ENCODE measurements at regions not wholly inside any gene's neighbourhood (a gene's known extent, or its start where the extent isn't known, plus 50 kb on each side); places are given as distances from the start of the nearest gene placed in this dataset.

- H3K4me1 ChIP-seq (ENCODE audit: low read depth): peaks cover 7% of the 10 kb centered on the region
- H3K4me3 ChIP-seq: no peak overlapping the region
- DNase-seq (ENCODE audit: low read depth in 1 of 2, low spot score in 1 of 2): no peak
- no peak overlapping the region for H3K27ac ChIP-seq
- H3K36me3 ChIP-seq: no peaks in the 10 kb centered on the region
- no peaks in the 10 kb centered on the region for H3K9me3 ChIP-seq (ENCODE audit: low read depth)
- no peaks in the 10 kb centered on the region for H3K27me3 ChIP-seq
- TF ChIP-seq CTCF (IDR thresholded peaks at IDR 0.05; ENCODE audit: low read depth, low read length): peak; percentile 16
Measured at GRCh38 chr2:120833127-120833675, 97.5 kb downstream of the GLI2 start.

- TF ChIP-seq CTCF (IDR thresholded peaks at IDR 0.05; ENCODE audit: low read depth, low read length): no peak
- no peak overlapping the region for H3K27ac ChIP-seq
- no peak overlapping the region for H3K4me3 ChIP-seq
- DNase-seq (ENCODE audit: low read depth in 1 of 2, low spot score in 1 of 2): no peak
- H3K36me3 ChIP-seq: no peaks in the 10 kb centered on the region
- H3K4me1 ChIP-seq (ENCODE audit: low read depth): peaks cover 4% of the 10 kb centered on the region
- no peaks in the 10 kb centered on the region for H3K27me3 ChIP-seq
- no peaks in the 10 kb centered on the region for H3K9me3 ChIP-seq (ENCODE audit: low read depth)
Measured at GRCh38 chr2:120834206-120834605, 98.5 kb downstream of the GLI2 start.

GRCh38 chr2:120836281-120836680, 100.6 kb downstream of the GLI2 start:
- TF ChIP-seq CTCF (IDR thresholded peaks at IDR 0.05; ENCODE audit: low read depth, low read length): no peak
- Histone ChIP-seq H3K36me3 (no peaks in the 10 kb centered on the region), H3K27ac (no peak overlapping the region), H3K27me3 (no peaks in the 10 kb centered on the region), H3K4me1 (ENCODE audit: low read depth) (peaks cover 7% of the 10 kb centered on the region), H3K9me3 (ENCODE audit: low read depth) (no peaks in the 10 kb centered on the region), H3K4me3 (no peak overlapping the region)
- DNase-seq (ENCODE audit: low read depth in 1 of 2, low spot score in 1 of 2): no peak

- peak in 1 of 2 donors; percentile 39 for DNase-seq (ENCODE audit: low read depth in 1 of 2, low spot score in 1 of 2)
- Histone ChIP-seq H3K36me3 (no peaks in the 10 kb centered on the region), H3K27ac (peak overlapping the region; percentile 84), H3K9me3 (ENCODE audit: low read depth) (no peaks in the 10 kb centered on the region), H3K27me3 (no peaks in the 10 kb centered on the region), H3K4me3 (no peak overlapping the region), H3K4me1 (ENCODE audit: low read depth) (peaks cover 16% of the 10 kb centered on the region)
- no peak for TF ChIP-seq CTCF (IDR thresholded peaks at IDR 0.05; ENCODE audit: low read depth, low read length)
Measured at GRCh38 chr2:120840795-120841487, 105.3 kb downstream of the GLI2 start.

GRCh38 chr2:120842456-120843439, 107.1 kb downstream of the GLI2 start:
- no peak overlapping the region for H3K27ac ChIP-seq
- TF ChIP-seq CTCF (IDR thresholded peaks at IDR 0.05; ENCODE audit: low read depth, low read length): no peak
- no peaks in the 10 kb centered on the region for H3K36me3 ChIP-seq
- no peak for DNase-seq (ENCODE audit: low read depth in 1 of 2, low spot score in 1 of 2)
- H3K4me1 ChIP-seq (ENCODE audit: low read depth): peaks cover 16% of the 10 kb centered on the region
- H3K9me3 ChIP-seq (ENCODE audit: low read depth): no peaks in the 10 kb centered on the region
- no peak overlapping the region for H3K4me3 ChIP-seq
- H3K27me3 ChIP-seq: no peaks in the 10 kb centered on the region

Data from cardiac muscle cell (in vitro differentiated cells and primary cell).